H1 (cell line): ENCODE measurements at regions not wholly inside any gene's neighbourhood (a gene's known extent, or its start where the extent isn't known, plus 50 kb on each side); places are given as distances from the start of the nearest gene placed in this dataset.

Source experiments
- CTCF ChIA-PET: fragments of 300-600 bp; sonication (Branson Sonifier 250); formaldehyde crosslinking; loops from one replicate; lab custom pipeline; 2021; ENCODE audit not compliant: partially characterized antibody; lab: Charles Lee
- POLR2A ChIA-PET: fragments of 300-600 bp; sonication (Branson Sonifier 250); formaldehyde crosslinking; loops from one replicate; lab custom pipeline; 2021; ENCODE audit warnings: inconsistent platforms; ENCODE audit not compliant: partially characterized antibody; lab: Charles Lee
- DNase-seq, 2 experiments: peaks; one replicate each; pipeline versions ENCODE4 v3.0.0 to v3.0.0-alpha.2; 2010 to 2022; ENCODE audit warnings: low spot score in 2 of 2, low read depth in 1 of 2, mixed read lengths in 1 of 2
- FAIRE-seq: peaks from 2 replicates; lab custom pipeline; 2011; peaks lifted over from hg19 to GRCh38; lab: Jason Lieb, UNC
- H2AFZ ChIP-seq: 2 replicates; pipeline ENCODE4 v1.8.1; 2012; ENCODE audit warnings: low read length, inconsistent platforms
- H2AK5ac ChIP-seq: 2 replicates; pipeline ENCODE4 v1.6.1; 2013; ENCODE audit warnings: low read depth, low read length
- H2BK120ac ChIP-seq: replicated peaks from 2 replicates; pipeline ENCODE3; 2013; ENCODE audit warnings: low read depth, low read length, inconsistent platforms
- H2BK12ac ChIP-seq: 2 replicates; pipeline ENCODE4 v1.6.1; 2013; ENCODE audit warnings: low read depth, low read length
- H2BK15ac ChIP-seq: 2 replicates; pipeline ENCODE4 v1.6.1; 2013; ENCODE audit warnings: low read length
- H2BK20ac ChIP-seq: 2 replicates; pipeline ENCODE4 v1.6.1; 2013; ENCODE audit warnings: low read length
- H2BK5ac ChIP-seq: 2 replicates; pipeline ENCODE4 v1.6.1; 2013; ENCODE audit warnings: low read depth, low read length
- H3K14ac ChIP-seq: 2 replicates; pipeline ENCODE4 v1.6.1; 2013; ENCODE audit warnings: inconsistent platforms; ENCODE audit not compliant: insufficient read length
- H3K18ac ChIP-seq: 2 replicates; pipeline ENCODE4 v1.6.1; 2013; ENCODE audit warnings: low read length; ENCODE audit errors: extremely low read depth
- H3K23ac ChIP-seq: 2 replicates; pipeline ENCODE4 v1.6.1; 2013; ENCODE audit warnings: inconsistent platforms; ENCODE audit not compliant: insufficient read length
- H3K23me2 ChIP-seq: 2 replicates; pipeline ENCODE4 v1.6.1; 2013; ENCODE audit warnings: low read depth, low read length
- H3K27ac ChIP-seq: 2 replicates; pipeline ENCODE4 v1.6.1; 2011; ENCODE audit warnings: low read depth, low read length, inconsistent platforms
- H3K27me3 ChIP-seq, 4 experiments: replicated peaks in 1 of 4; 1 replicate in 1 of 4; 2 replicates in 3 of 4; pipeline versions ENCODE4 v1.6.1 to v1.8.1; 2011 to 2013; ENCODE audit warnings: low read length in 3 of 4, mild to moderate bottlenecking in 3 of 4, inconsistent platforms in 2 of 4, mixed read lengths in 2 of 4, moderate library complexity in 1 of 4; ENCODE audit not compliant: control insufficient read depth in 3 of 4, insufficient read depth in 3 of 4; ENCODE audit errors: extremely low read depth in 1 of 4
- H3K36me3 ChIP-seq, 4 experiments: 2 replicates each; pipeline versions ENCODE4 v1.6.1 to v1.8.1; 2011 to 2013; ENCODE audit warnings: mild to moderate bottlenecking in 4 of 4, low read length in 3 of 4, moderate library complexity in 2 of 4, control low read depth in 1 of 4, inconsistent platforms in 1 of 4; ENCODE audit not compliant: insufficient read depth in 4 of 4, control insufficient read depth in 2 of 4
- H3K4ac ChIP-seq: replicated peaks from 2 replicates; pipeline ENCODE3; 2013; ENCODE audit warnings: low read length, low read depth, mixed read lengths, inconsistent platforms; ENCODE audit not compliant: insufficient read length
- H3K4me1 ChIP-seq, 4 experiments: replicated peaks in 1 of 4; 1 replicate in 1 of 4; 2 replicates in 3 of 4; pipeline versions ENCODE4 v1.6.1 to v1.8.1; 2011 to 2013; ENCODE audit warnings: low read length in 3 of 4, inconsistent platforms in 2 of 4, mixed read lengths in 1 of 4; ENCODE audit not compliant: insufficient read depth in 4 of 4, control insufficient read depth in 3 of 4
- H3K4me2 ChIP-seq, 2 experiments: 2 replicates each; pipeline versions ENCODE4 v1.6.1 to v1.8.1; 2011 to 2013; ENCODE audit warnings: low read depth in 2 of 2, low read length in 2 of 2, control low read depth in 1 of 2, inconsistent platforms in 1 of 2, mild to moderate bottlenecking in 1 of 2; ENCODE audit not compliant: insufficient read depth in 1 of 2
- H3K4me3 ChIP-seq, 4 experiments: fragments of 200-600, 300-600 bp in 1 of 4; sonication (generic), shearing (Covaris generic), sonication (Bioruptor Twin) in 1 of 4; 2 replicates each; pipeline versions ENCODE4 v1.5.1 to v1.8.1; 2011 to 2016; ENCODE audit warnings: low read length in 4 of 4, low read depth in 3 of 4, control low read depth in 2 of 4, inconsistent platforms in 2 of 4, mild to moderate bottlenecking in 2 of 4, mixed read lengths in 1 of 4, moderate library complexity in 1 of 4; ENCODE audit not compliant: insufficient read depth in 2 of 4; ENCODE audit errors: extremely low read depth in 1 of 4
- H3K56ac ChIP-seq: replicated peaks from 2 replicates; pipeline ENCODE3; 2013; ENCODE audit warnings: low read depth, mild to moderate bottlenecking, mixed read lengths, low read length, inconsistent platforms; ENCODE audit not compliant: insufficient read length
- H3K79me1 ChIP-seq: 2 replicates; pipeline ENCODE4 v1.6.1; 2013; ENCODE audit warnings: low read depth, low read length, control low read depth
- H3K79me2 ChIP-seq, 2 experiments: 2 replicates each; pipeline versions ENCODE4 v1.6.1 to v1.8.1; 2012 to 2013; ENCODE audit warnings: low read length in 2 of 2, mild to moderate bottlenecking in 2 of 2, inconsistent platforms in 1 of 2; ENCODE audit not compliant: insufficient read depth in 2 of 2, control insufficient read depth in 1 of 2
- H3K9ac ChIP-seq, 4 experiments: replicated peaks in 1 of 4; 1 replicate in 1 of 4; 2 replicates in 3 of 4; pipeline versions ENCODE4 v1.6.1 to v1.8.1; 2011 to 2013; ENCODE audit warnings: low read depth in 3 of 4, low read length in 3 of 4, control low read depth in 2 of 4, mild to moderate bottlenecking in 2 of 4, moderate library complexity in 2 of 4, inconsistent platforms in 1 of 4; ENCODE audit errors: extremely low read depth in 1 of 4
- H3K9me3 ChIP-seq, 2 experiments: 2 replicates each; pipeline versions ENCODE4 v1.6.1 to v1.8.1; 2012 to 2013; ENCODE audit warnings: mild to moderate bottlenecking in 2 of 2, moderate library complexity in 2 of 2, control low read depth in 1 of 2, inconsistent platforms in 1 of 2, low read depth in 1 of 2, low read length in 1 of 2, mixed read lengths in 1 of 2; ENCODE audit not compliant: insufficient read depth in 2 of 2
- H4K20me1 ChIP-seq, 2 experiments: replicated peaks in 1 of 2; 2 replicates each; pipeline versions ENCODE3 to v1.8.1; 2011 to 2013; ENCODE audit warnings: inconsistent platforms in 2 of 2, low read length in 2 of 2, mild to moderate bottlenecking in 1 of 2; ENCODE audit not compliant: insufficient read depth in 2 of 2, control insufficient read depth in 1 of 2
- H4K5ac ChIP-seq: 2 replicates; pipeline ENCODE4 v1.6.1; 2013; ENCODE audit warnings: low read length, low read depth, mixed read lengths, inconsistent platforms; ENCODE audit not compliant: insufficient read length
- H4K8ac ChIP-seq: 2 replicates; pipeline ENCODE4 v1.8.0; 2013; ENCODE audit warnings: mild to moderate bottlenecking, moderate library complexity, low read length, inconsistent platforms; ENCODE audit not compliant: insufficient read depth; ENCODE audit errors: extremely low read depth
- H4K91ac ChIP-seq: replicated peaks from 2 replicates; pipeline ENCODE3; 2013; ENCODE audit warnings: low read length, mixed read lengths, inconsistent platforms; ENCODE audit not compliant: insufficient read length
- ASH2L ChIP-seq: fragments of 200-600, 300-600 bp; sonication (generic); IDR thresholded peaks from one replicate; pipeline ENCODE4 v1.7.1; 2017; ENCODE audit warnings: low read length
- BACH1 ChIP-seq: IDR thresholded peaks from 2 replicates; pipeline ENCODE4 v1.6.1; 2012; ENCODE audit warnings: low read length, improper control_type of control experiment
- CBX8 ChIP-seq: fragments of 300-800, 300-1000 bp; sonication (generic); IDR thresholded peaks from 2 replicates; pipeline ENCODE4 v1.7.1; 2016; ENCODE audit warnings: low read depth, low read length, borderline replicate concordance
- CREB1 ChIP-seq: IDR thresholded peaks from 2 replicates; pipeline ENCODE4 v1.6.1; 2012; ENCODE audit warnings: inconsistent platforms
- EGR1 ChIP-seq: IDR thresholded peaks from 2 replicates; pipeline ENCODE4 v1.6.1; 2011; ENCODE audit warnings: low read depth, low read length, borderline replicate concordance
- GABPA ChIP-seq: IDR thresholded peaks from 2 replicates; pipeline ENCODE4 v1.6.1; 2011; ENCODE audit warnings: mild to moderate bottlenecking, low read length, moderate library complexity, borderline replicate concordance; ENCODE audit not compliant: insufficient read depth
- MAX ChIP-seq: IDR thresholded peaks from 2 replicates; pipeline ENCODE4 v1.6.1; 2012; ENCODE audit warnings: inconsistent platforms
- RAD21 ChIP-seq, 2 experiments: IDR thresholded peaks in 1 of 2; conservative IDR thresholded peaks in 1 of 2; 2 replicates each; pipeline ENCODE4 v1.6.1; 2011; ENCODE audit warnings: low read depth in 2 of 2, low read length in 2 of 2, improper control_type of control experiment in 1 of 2, inconsistent platforms in 1 of 2, mild to moderate bottlenecking in 1 of 2, moderate library complexity in 1 of 2
- RFX5 ChIP-seq: IDR thresholded peaks from 2 replicates; pipeline ENCODE4 v1.6.1; 2011; ENCODE audit warnings: low read depth, low read length, improper control_type of control experiment, borderline replicate concordance
- SIN3A ChIP-seq, 2 experiments: IDR thresholded peaks in 1 of 2; conservative IDR thresholded peaks in 1 of 2; 2 replicates each; pipeline ENCODE4 v1.6.1; 2011 to 2012; ENCODE audit warnings: low read length in 2 of 2, improper control_type of control experiment in 1 of 2, low read depth in 1 of 2, mild to moderate bottlenecking in 1 of 2
- SP2 ChIP-seq: IDR thresholded peaks from 2 replicates; pipeline ENCODE4 v1.6.1; 2012; ENCODE audit warnings: mild to moderate bottlenecking, low read length, inconsistent platforms
- USF2 ChIP-seq: IDR thresholded peaks from 2 replicates; pipeline ENCODE4 v1.6.1; 2011; ENCODE audit warnings: low read length, improper control_type of control experiment
- YY1 ChIP-seq: IDR thresholded peaks from 2 replicates; pipeline ENCODE4 v1.6.1; 2011; ENCODE audit warnings: low read depth, mild to moderate bottlenecking, low read length
- WGBS, 2 experiments: shearing (Covaris generic) in 1 of 2; methylation state at CpG; one replicate each; pipeline versions ENCODE4 v1.1.6 to v1.1.7; 2013 to 2015; ENCODE audit warnings: low lambda C conversion rate in 2 of 2, mixed read lengths in 2 of 2, inconsistent platforms in 1 of 2, low coverage in 1 of 2, missing lambda C conversion rate in 1 of 2; ENCODE audit not compliant: insufficient replicate concordance in 2 of 2, insufficient coverage in 1 of 2, insufficient read length in 1 of 2; ENCODE audit errors: extremely low coverage in 1 of 2, missing lambda C conversion rate in 1 of 2; 5-methylcytosine and 5-hydroxymethylcytosine counted together

GRCh38 chr16:59249011-59249410, 514.9 kb upstream of the GOT2 start:
- H2BK5ac ChIP-seq, result no peak overlapping the region
- no peak overlapping the region for H2AK5ac ChIP-seq
- no peaks in the 10 kb centered on the region for H3K23me2 ChIP-seq
- H3K14ac ChIP-seq, result no peak overlapping the region
- FAIRE-seq (peak; percentile 7), DNase-seq (peak; percentile 13 to 52)
- no peak overlapping the region for H4K5ac ChIP-seq
- no peaks in the 10 kb centered on the region for H3K79me1 ChIP-seq
- no peak overlapping the region for H3K27ac ChIP-seq
- no peak overlapping the region for H4K8ac ChIP-seq
- WGBS, 2 experiments, result 64% methylated on average over 4 of the region's 4 CpGs; no CpG with 5 or more reads in 1 of the 2 experiments
- H3K18ac ChIP-seq, result no peak overlapping the region
- no peak overlapping the region for H3K9ac ChIP-seq
- H2BK12ac ChIP-seq, result no peak overlapping the region
- POLR2A ChIA-PET, result interaction anchor here (1.2 kb wide), 1 partner anchor 387 kb away, joined by 3 read pairs; no protein-coding TSS in a partner anchor
- no peak overlapping the region for H3K56ac ChIP-seq
- no peak overlapping the region for H3K23ac ChIP-seq
- CTCF ChIA-PET, result interaction anchor here (0.6 to 2.1 kb wide), 14 partner anchors 13 to 435 kb away, joined by 3 to 13 read pairs (median 4); no protein-coding TSS in a partner anchor
- H3K36me3 ChIP-seq, result no peaks in the 10 kb centered on the region
- no peaks in the 10 kb centered on the region for H4K20me1 ChIP-seq
- no peak overlapping the region for H2BK15ac ChIP-seq
- no peaks in the 10 kb centered on the region for H3K27me3 ChIP-seq
- no peak overlapping the region for H3K4ac ChIP-seq
- no peak overlapping the region for H2AFZ ChIP-seq
- H3K4me2 ChIP-seq, result no peak overlapping the region; a peak in 1 of 4 replicates
- no peaks in the 10 kb centered on the region for H3K9me3 ChIP-seq
- H4K91ac ChIP-seq, result no peak overlapping the region
- H2BK20ac ChIP-seq, result peak overlapping the region; percentile 43; the same call in 1 of the 2 replicates
- peaks cover 0 to 4% (median 0%) of the 10 kb centered on the region in 4 experiments; a peak in 1 of 7 replicates for H3K4me1 ChIP-seq
- H2BK120ac ChIP-seq, result no peak overlapping the region
- H3K4me3 ChIP-seq, result no peak overlapping the region
- H3K79me2 ChIP-seq, result no peaks in the 10 kb centered on the region
- TF ChIP-seq GABPA (no peak), ASH2L (no peak), CBX8 (no peak), USF2 (no peak), EGR1 (no peak), RAD21 (IDR thresholded peaks at IDR 0.05 in 1 of 2, conservative IDR thresholded peaks at IDR 0.05 in 1 of 2; ENCODE audit: low read depth in 2 of 2, low read length in 2 of 2) (peak; percentile 82 to 87), BACH1 (no peak), RFX5 (no peak), SP2 (no peak), YY1 (no peak), SIN3A (conservative IDR thresholded peaks at IDR 0.05 in 1 of 2, IDR thresholded peaks at IDR 0.05 in 1 of 2; ENCODE audit: low read depth in 1 of 2, low read length in 2 of 2) (no peak), MAX (no peak), CREB1 (no peak)
